ENCODE measurements at regions not wholly inside any gene's neighbourhood (a gene's known extent, or its start where the extent isn't known, plus 50 kb on each side); places are given as distances from the start of the nearest gene placed in this dataset.

DNA sequence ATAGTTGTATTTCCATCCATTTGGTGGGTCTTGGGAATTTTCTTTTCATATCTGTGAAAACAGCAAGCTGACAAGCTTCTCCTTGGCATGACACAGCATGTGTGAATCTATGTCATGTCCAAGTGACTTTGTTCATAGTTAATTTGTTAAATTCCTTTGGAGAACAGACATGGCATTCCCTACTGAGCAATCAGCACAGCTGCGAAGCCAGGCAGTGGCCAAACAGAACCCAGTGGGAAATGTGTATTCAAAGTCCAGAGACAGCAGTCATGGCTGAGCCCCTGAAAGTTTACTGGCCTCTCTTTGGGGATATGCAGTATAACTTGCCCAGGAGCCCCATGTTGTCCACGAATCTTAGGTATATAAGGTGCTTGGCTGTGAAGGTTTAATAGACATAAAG, 474.7 kb downstream of the NKX6-1 start:
- Histone ChIP-seq H3K27me3 (ENCODE audit: insufficient read depth, low read length) (no peaks in the 10 kb centered on the region), H2AFZ (ENCODE audit: low read length) (no peak overlapping the region), H3K4me2 (ENCODE audit: insufficient read depth, insufficient read length, low read length) (no peak overlapping the region), H3K56ac (ENCODE audit: insufficient read length, low read depth, low read length) (no peak overlapping the region), H3K79me2 (ENCODE audit: insufficient read depth, low read length) (no peaks in the 10 kb centered on the region), H3K23ac (ENCODE audit: insufficient read length, low read depth, low read length) (no peak overlapping the region), H3K18ac (ENCODE audit: insufficient read length, low read depth, low read length) (no peak overlapping the region), H2BK120ac (ENCODE audit: low read depth, low read length, poor library complexity, severe bottlenecking) (no peak overlapping the region), H3K79me1 (ENCODE audit: insufficient read depth, low read depth, low read length, poor library complexity, severe bottlenecking) (no peaks in the 10 kb centered on the region), H4K5ac (ENCODE audit: insufficient read length, low read depth, low read length) (no peak overlapping the region), H4K91ac (ENCODE audit: insufficient read length, low read depth, low read length) (no peak overlapping the region), H2BK5ac (ENCODE audit: insufficient read length, low read length) (no peak overlapping the region), H3K4me1 (ENCODE audit: insufficient read depth, low read length) (no peaks in the 10 kb centered on the region), H4K8ac (replicated peaks; ENCODE audit: insufficient read length, low read depth, low read length) (no peak overlapping the region), H3K23me2 (ENCODE audit: insufficient read length, low read depth, low read length, poor library complexity, severe bottlenecking) (no peaks in the 10 kb centered on the region), H2AK5ac (ENCODE audit: insufficient read length, low read length) (no peak overlapping the region), H2BK12ac (ENCODE audit: insufficient read length, low read depth, low read length) (no peak overlapping the region), H3K9me3 (ENCODE audit: control insufficient read depth, low read depth, low read length) (no peaks in the 10 kb centered on the region), H3T11ph (ENCODE audit: low read length) (no peak overlapping the region), H2BK20ac (ENCODE audit: low read depth, low read length, poor library complexity, severe bottlenecking) (no peak overlapping the region), H3K9ac (ENCODE audit: extremely low read depth, insufficient read length, low read length) (no peak overlapping the region), H2BK15ac (ENCODE audit: low read depth, low read length) (no peak overlapping the region), H3K4ac (ENCODE audit: low read depth, low read length) (no peak overlapping the region), H3K27ac (ENCODE audit: insufficient read length, low read depth, low read length) (no peak overlapping the region), H4K20me1 (ENCODE audit: control insufficient read depth, insufficient read depth, insufficient read length) (no peaks in the 10 kb centered on the region), H3K14ac (ENCODE audit: insufficient read depth, low read length) (no peak overlapping the region)
- H3K9me3 Mint-ChIP-seq, result peaks cover 0 to 4% of the 10 kb centered on the region in 2 experiments; a peak in 2 of 5 replicates
- H3K27me3 Mint-ChIP-seq (ENCODE audit: low read depth), result no peaks in the 10 kb centered on the region
- TF ChIP-seq, protein P1, sequence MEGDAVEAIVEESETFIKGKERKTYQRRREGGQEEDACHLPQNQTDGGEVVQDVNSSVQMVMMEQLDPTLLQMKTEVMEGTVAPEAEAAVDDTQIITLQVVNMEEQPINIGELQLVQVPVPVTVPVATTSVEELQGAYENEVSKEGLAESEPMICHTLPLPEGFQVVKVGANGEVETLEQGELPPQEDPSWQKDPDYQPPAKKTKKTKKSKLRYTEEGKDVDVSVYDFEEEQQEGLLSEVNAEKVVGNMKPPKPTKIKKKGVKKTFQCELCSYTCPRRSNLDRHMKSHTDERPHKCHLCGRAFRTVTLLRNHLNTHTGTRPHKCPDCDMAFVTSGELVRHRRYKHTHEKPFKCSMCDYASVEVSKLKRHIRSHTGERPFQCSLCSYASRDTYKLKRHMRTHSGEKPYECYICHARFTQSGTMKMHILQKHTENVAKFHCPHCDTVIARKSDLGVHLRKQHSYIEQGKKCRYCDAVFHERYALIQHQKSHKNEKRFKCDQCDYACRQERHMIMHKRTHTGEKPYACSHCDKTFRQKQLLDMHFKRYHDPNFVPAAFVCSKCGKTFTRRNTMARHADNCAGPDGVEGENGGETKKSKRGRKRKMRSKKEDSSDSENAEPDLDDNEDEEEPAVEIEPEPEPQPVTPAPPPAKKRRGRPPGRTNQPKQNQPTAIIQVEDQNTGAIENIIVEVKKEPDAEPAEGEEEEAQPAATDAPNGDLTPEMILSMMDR (conservative IDR thresholded peaks at IDR 0.05), result no peak
- no peak overlapping the region for H3K27ac Mint-ChIP-seq
- DNase-seq, result no peak
- H3K4me1 Mint-ChIP-seq, result peaks cover 0 to 5% of the 10 kb centered on the region in 2 experiments; a peak in 2 of 4 replicates
- H3K36me3 Mint-ChIP-seq (ENCODE audit: insufficient read depth in 1 of 3, low read depth in 3 of 3), result 0 out of 7 replicates have a peak, but pooled peaks cover 0 to 6% (median 0%) of the 10 kb centered on the region in 3 experiments
- no peak overlapping the region for H3K4me3 Mint-ChIP-seq
- WGBS (ENCODE audit: extremely low coverage, insufficient read length, low lambda C conversion rate), result no CpG with 5 or more reads among the region's 2 CpGs
